ENCODE measurements at regions not wholly inside any gene's neighbourhood (a gene's known extent, or its start where the extent isn't known, plus 50 kb on each side); places are given as distances from the start of the nearest gene placed in this dataset.

DNA sequence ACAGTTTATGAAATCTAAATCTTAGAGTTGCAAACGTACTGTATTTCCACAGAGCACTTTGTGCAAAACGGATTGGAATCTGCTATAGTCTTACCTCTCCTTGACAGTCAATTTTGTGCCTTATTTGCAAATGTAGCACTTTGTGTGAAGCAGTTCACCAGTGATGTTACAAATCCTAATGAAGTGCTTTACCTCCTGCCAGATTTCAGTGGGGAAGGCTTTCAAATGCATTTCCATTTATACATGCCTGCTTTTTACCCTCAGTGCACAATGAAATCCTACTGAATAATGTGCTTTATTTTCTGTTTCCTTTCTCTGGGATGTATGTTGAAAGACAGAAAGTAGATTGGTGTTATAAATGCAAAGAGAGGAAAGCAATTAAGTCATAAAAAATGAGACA, 2141.6 kb upstream of the C9orf72 start:
- Histone ChIP-seq H3K4me1 (replicated peaks in 1 of 2; ENCODE audit: control insufficient read depth in 2 of 2, insufficient read depth in 2 of 2, low read length in 2 of 2) (no peaks in the 10 kb centered on the region), H3K9ac (ENCODE audit: insufficient read depth in 1 of 2, low read depth in 2 of 2, low read length in 2 of 2) (no peak overlapping the region), H4K20me1 (replicated peaks; ENCODE audit: control insufficient read depth, insufficient read depth, low read length) (no peaks in the 10 kb centered on the region), H3K9me3 (replicated peaks; ENCODE audit: control insufficient read depth, insufficient read depth, low read depth, low read length) (no peaks in the 10 kb centered on the region), H3K27me3 (ENCODE audit: control insufficient read depth in 2 of 2, insufficient read depth in 2 of 2, low read length in 2 of 2) (no peaks in the 10 kb centered on the region), H3K79me2 (ENCODE audit: control insufficient read depth, insufficient read depth, low read length) (no peaks in the 10 kb centered on the region), H2AFZ (ENCODE audit: low read depth, low read length) (no peak overlapping the region), H3K27ac (ENCODE audit: extremely low read depth, low read depth, low read length) (no peak overlapping the region), H3K9me1 (ENCODE audit: control insufficient read depth, insufficient read depth, low read length) (no peaks in the 10 kb centered on the region), H3K4me2 (ENCODE audit: insufficient read depth, low read length) (no peak overlapping the region), H3K4me3 (no peak overlapping the region), H3K36me3 (ENCODE audit: control insufficient read depth, insufficient read depth, low read length) (no peaks in the 10 kb centered on the region)
- no peak for ATAC-seq
- in situ Hi-C loops (cut with MboI): no loop called here
- POLR2A ChIA-PET: no interaction called here
- CTCF ChIA-PET (ENCODE audit: low intra/inter-chr PET ratio): no interaction called here
- intact Hi-C loops (cut with micrococcal nuclease): no loop called here
- no peak for FAIRE-seq
- no peak for DNase-seq (ENCODE audit: extremely low read depth in 1 of 4, low spot score in 3 of 4)
- TF ChIP-seq CTCFL (IDR thresholded peaks at IDR 0.05; ENCODE audit: borderline replicate concordance, insufficient read depth, low read depth, low read length, poor library complexity, severe bottlenecking): no peak
- no peak for TF ChIP-seq TRIM25 (IDR thresholded peaks at IDR 0.05; ENCODE audit: borderline replicate concordance)
- TF ChIP-seq ZNF140 (CRISPR knock-in tag; IDR thresholded peaks at IDR 0.05): no peak
- TF ChIP-seq, protein P1, sequence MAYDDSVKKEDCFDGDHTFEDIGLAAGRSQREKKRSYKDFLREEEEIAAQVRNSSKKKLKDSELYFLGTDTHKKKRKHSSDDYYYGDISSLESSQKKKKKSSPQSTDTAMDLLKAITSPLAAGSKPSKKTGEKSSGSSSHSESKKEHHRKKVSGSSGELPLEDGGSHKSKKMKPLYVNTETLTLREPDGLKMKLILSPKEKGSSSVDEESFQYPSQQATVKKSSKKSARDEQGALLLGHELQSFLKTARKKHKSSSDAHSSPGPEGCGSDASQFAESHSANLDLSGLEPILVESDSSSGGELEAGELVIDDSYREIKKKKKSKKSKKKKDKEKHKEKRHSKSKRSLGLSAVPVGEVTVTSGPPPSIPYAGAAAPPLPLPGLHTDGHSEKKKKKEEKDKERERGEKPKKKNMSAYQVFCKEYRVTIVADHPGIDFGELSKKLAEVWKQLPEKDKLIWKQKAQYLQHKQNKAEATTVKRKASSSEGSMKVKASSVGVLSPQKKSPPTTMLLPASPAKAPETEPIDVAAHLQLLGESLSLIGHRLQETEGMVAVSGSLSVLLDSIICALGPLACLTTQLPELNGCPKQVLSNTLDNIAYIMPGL (CRISPR knock-in tag; IDR thresholded peaks at IDR 0.05): no peak
- TF ChIP-seq PHB2 (IDR thresholded peaks at IDR 0.05; ENCODE audit: low read depth): no peak
- TF ChIP-seq BRF2 (IDR thresholded peaks at IDR 0.05; ENCODE audit: borderline replicate concordance, insufficient read depth, insufficient read length): no peak
- TF ChIP-seq NFRKB (IDR thresholded peaks at IDR 0.05; ENCODE audit: low read depth): no peak
- no peak for TF ChIP-seq RBM25 (IDR thresholded peaks at IDR 0.05; ENCODE audit: low read depth, low read length, severe bottlenecking)
- TF ChIP-seq LCOR (CRISPR knock-in tag; IDR thresholded peaks at IDR 0.05): no peak
- no peak for TF ChIP-seq ZBTB5 (IDR thresholded peaks at IDR 0.05)
- no TSS peak for BruUV-seq (replicated peaks)
- WGBS (ENCODE audit: insufficient coverage, low coverage, missing lambda C conversion rate): no CpG with 5 or more reads among the region's 2 CpGs

Data from K562 (cell line).